ENCODE measurements at regions not wholly inside any gene's neighbourhood (a gene's known extent, or its start where the extent isn't known, plus 50 kb on each side); places are given as distances from the start of the nearest gene placed in this dataset.

GRCh38 chr1:218891577-218891976 lies 282.1 kb upstream of the LYPLAL1 start (continued):
- no peak for TF ChIP-seq SAP30 (IDR thresholded peaks at IDR 0.05; ENCODE audit: insufficient read depth, insufficient replicate concordance, low read length)
- no peak for TF ChIP-seq CHD1 (IDR thresholded peaks at IDR 0.05; ENCODE audit: low read depth, low read length)
- TF ChIP-seq, protein P1, sequence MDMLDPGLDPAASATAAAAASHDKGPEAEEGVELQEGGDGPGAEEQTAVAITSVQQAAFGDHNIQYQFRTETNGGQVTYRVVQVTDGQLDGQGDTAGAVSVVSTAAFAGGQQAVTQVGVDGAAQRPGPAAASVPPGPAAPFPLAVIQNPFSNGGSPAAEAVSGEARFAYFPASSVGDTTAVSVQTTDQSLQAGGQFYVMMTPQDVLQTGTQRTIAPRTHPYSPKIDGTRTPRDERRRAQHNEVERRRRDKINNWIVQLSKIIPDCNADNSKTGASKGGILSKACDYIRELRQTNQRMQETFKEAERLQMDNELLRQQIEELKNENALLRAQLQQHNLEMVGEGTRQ (IDR thresholded peaks at IDR 0.05; ENCODE audit: low read length): no peak
- TF ChIP-seq JUN (IDR thresholded peaks at IDR 0.05; ENCODE audit: low read depth, low read length): no peak
- no peak for TF ChIP-seq RAD21 (IDR thresholded peaks at IDR 0.05 in 1 of 2, conservative IDR thresholded peaks at IDR 0.05 in 1 of 2; ENCODE audit: low read depth in 2 of 2, low read length in 2 of 2)
- TF ChIP-seq, protein P2, sequence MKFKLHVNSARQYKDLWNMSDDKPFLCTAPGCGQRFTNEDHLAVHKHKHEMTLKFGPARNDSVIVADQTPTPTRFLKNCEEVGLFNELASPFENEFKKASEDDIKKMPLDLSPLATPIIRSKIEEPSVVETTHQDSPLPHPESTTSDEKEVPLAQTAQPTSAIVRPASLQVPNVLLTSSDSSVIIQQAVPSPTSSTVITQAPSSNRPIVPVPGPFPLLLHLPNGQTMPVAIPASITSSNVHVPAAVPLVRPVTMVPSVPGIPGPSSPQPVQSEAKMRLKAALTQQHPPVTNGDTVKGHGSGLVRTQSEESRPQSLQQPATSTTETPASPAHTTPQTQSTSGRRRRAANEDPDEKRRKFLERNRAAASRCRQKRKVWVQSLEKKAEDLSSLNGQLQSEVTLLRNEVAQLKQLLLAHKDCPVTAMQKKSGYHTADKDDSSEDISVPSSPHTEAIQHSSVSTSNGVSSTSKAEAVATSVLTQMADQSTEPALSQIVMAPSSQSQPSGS (IDR thresholded peaks at IDR 0.05; ENCODE audit: low read length): no peak
- no peak for TF ChIP-seq SRF (IDR thresholded peaks at IDR 0.05; ENCODE audit: low read depth, low read length)
